Hepatocyte (in vitro differentiated cells): ENCODE measurements at regions not wholly inside any gene's neighbourhood (a gene's known extent, or its start where the extent isn't known, plus 50 kb on each side); places are given as distances from the start of the nearest gene placed in this dataset.

ENCODE experiments used
- DNase-seq: peaks from one replicate; pipeline ENCODE4 v3.0.0-alpha.2; 2016; ENCODE audit warnings: low spot score
- H2AFZ ChIP-seq: fragments of 200-600 bp; sonication (generic); 2 replicates; pipeline ENCODE4 v1.6.0; 2016; ENCODE audit warnings: antibody characterized with exemption, mild to moderate bottlenecking
- H3K27ac ChIP-seq: fragments of 200-600 bp; sonication (generic); 2 replicates; pipeline ENCODE4 v1.5.1; 2016; ENCODE audit warnings: mild to moderate bottlenecking
- H3K27me3 ChIP-seq: fragments of 200-600 bp; sonication (generic); 2 replicates; pipeline ENCODE4 v1.6.1; 2016
- H3K36me3 ChIP-seq: fragments of 200-600 bp; sonication (generic); replicated peaks from 2 replicates; pipeline ENCODE4 v1.5.1; 2016; ENCODE audit warnings: low read depth; ENCODE audit not compliant: insufficient read depth
- H3K4me1 ChIP-seq: fragments of 200-600 bp; sonication (generic); 2 replicates; pipeline ENCODE4 v1.5.1; 2016; ENCODE audit warnings: mild to moderate bottlenecking, moderate library complexity; ENCODE audit not compliant: insufficient read depth
- H3K4me2 ChIP-seq: fragments of 200-600 bp; sonication (generic); 2 replicates; pipeline ENCODE4 v1.6.0; 2016
- H3K4me3 ChIP-seq: fragments of 200-600 bp; sonication (generic); 2 replicates; pipeline ENCODE4 v1.5.1; 2016; ENCODE audit warnings: mild to moderate bottlenecking
- H3K79me2 ChIP-seq: fragments of 200-600 bp; sonication (generic); 2 replicates; pipeline ENCODE4 v1.6.0; 2017; ENCODE audit warnings: mild to moderate bottlenecking
- H3K9me2 ChIP-seq: fragments of 200-600 bp; sonication (generic); replicated peaks from 2 replicates; pipeline ENCODE4 v1.6.0; 2017; ENCODE audit warnings: mild to moderate bottlenecking; ENCODE audit not compliant: insufficient read depth
- H3K9me3 ChIP-seq: fragments of 200-600 bp; sonication (generic); 2 replicates; pipeline ENCODE4 v1.5.1; 2016; ENCODE audit warnings: low read depth, mild to moderate bottlenecking
- H4K20me1 ChIP-seq: fragments of 200-600 bp; sonication (generic); 2 replicates; pipeline ENCODE4 v1.6.0; 2016; ENCODE audit warnings: mild to moderate bottlenecking; ENCODE audit not compliant: insufficient read depth, poor library complexity, severe bottlenecking
- CTCF ChIP-seq: fragments of 200-600 bp; sonication (generic); IDR thresholded peaks from 2 replicates; pipeline ENCODE4 v1.5.1; 2016; ENCODE audit warnings: antibody characterized with exemption, mild to moderate bottlenecking; ENCODE audit not compliant: poor library complexity
- EZH2 ChIP-seq: fragments of 200-600 bp; sonication (generic); IDR thresholded peaks from 2 replicates; pipeline ENCODE4 v1.6.1; 2016; ENCODE audit warnings: antibody characterized with exemption, mild to moderate bottlenecking, borderline replicate concordance
- EZH2phosphoT487 ChIP-seq: fragments of 200-600 bp; sonication (generic); IDR thresholded peaks from one replicate; pipeline ENCODE4 v1.6.1; 2018; ENCODE audit warnings: antibody characterized with exemption, mild to moderate bottlenecking, low read depth, moderate library complexity; ENCODE audit not compliant: unreplicated experiment, severe bottlenecking
- WGBS: methylation state at CpG from one replicate; pipeline ENCODE4 v1.1.6; 2016; ENCODE audit warnings: low lambda C conversion rate; ENCODE audit errors: missing lambda C conversion rate; 5-methylcytosine and 5-hydroxymethylcytosine counted together

- Histone ChIP-seq H3K36me3 (no peaks in the 10 kb centered on the region), H3K4me2 (no peak overlapping the region), H4K20me1 (no peaks in the 10 kb centered on the region), H3K9me2 (peaks cover 2% of the 10 kb centered on the region), H3K27me3 (no peaks in the 10 kb centered on the region), H2AFZ (no peak overlapping the region), H3K4me3 (no peak overlapping the region), H3K4me1 (no peaks in the 10 kb centered on the region), H3K9me3 (no peaks in the 10 kb centered on the region), H3K79me2 (no peaks in the 10 kb centered on the region), H3K27ac (no peak overlapping the region)
- TF ChIP-seq EZH2phosphoT487 (no peak), EZH2 (no peak), CTCF (no peak)
- 64% methylated on average over 2 of the region's 2 CpGs for WGBS
- DNase-seq, result no peak
Measured at GRCh38 chr5:120738568-120738967, 274.5 kb downstream of the PRR16 start.

GRCh38 chr5:120740989-120741388, 276.9 kb downstream of the PRR16 start:
- Histone ChIP-seq H4K20me1 (no peaks in the 10 kb centered on the region), H3K4me1 (no peaks in the 10 kb centered on the region), H3K36me3 (no peaks in the 10 kb centered on the region), H3K9me2 (peaks cover 2% of the 10 kb centered on the region), H3K4me3 (no peak overlapping the region), H3K9me3 (no peaks in the 10 kb centered on the region), H3K27me3 (no peaks in the 10 kb centered on the region), H3K4me2 (no peak overlapping the region), H3K27ac (no peak overlapping the region), H2AFZ (no peak overlapping the region), H3K79me2 (no peaks in the 10 kb centered on the region)
- DNase-seq, result no peak
- TF ChIP-seq EZH2 (no peak), EZH2phosphoT487 (no peak), CTCF (no peak)

- TF ChIP-seq CTCF (no peak), EZH2phosphoT487 (no peak), EZH2 (no peak)
- no peaks in the 10 kb centered on the region for H3K4me1 ChIP-seq
- H3K36me3 ChIP-seq, result no peaks in the 10 kb centered on the region
- H3K9me2 ChIP-seq, result no peaks in the 10 kb centered on the region
- 84% methylated on average over 2 of the region's 2 CpGs for WGBS
- no peak overlapping the region for H3K4me2 ChIP-seq
- H3K9me3 ChIP-seq, result no peaks in the 10 kb centered on the region
- no peak for DNase-seq
- H3K27me3 ChIP-seq, result no peaks in the 10 kb centered on the region
- H2AFZ ChIP-seq, result no peak overlapping the region
- H4K20me1 ChIP-seq, result no peaks in the 10 kb centered on the region
- no peaks in the 10 kb centered on the region for H3K79me2 ChIP-seq
- no peak overlapping the region for H3K27ac ChIP-seq
- no peak overlapping the region for H3K4me3 ChIP-seq
Measured at GRCh38 chr5:120748474-120748873, 284.4 kb downstream of the PRR16 start.

GRCh38 chr5:120749737-120750136, 285.6 kb downstream of the PRR16 start:
- Histone ChIP-seq H4K20me1 (no peaks in the 10 kb centered on the region), H2AFZ (no peak overlapping the region), H3K9me2 (no peaks in the 10 kb centered on the region), H3K4me2 (no peak overlapping the region), H3K4me3 (no peak overlapping the region), H3K79me2 (no peaks in the 10 kb centered on the region), H3K27me3 (no peaks in the 10 kb centered on the region), H3K4me1 (no peaks in the 10 kb centered on the region), H3K36me3 (no peaks in the 10 kb centered on the region), H3K9me3 (no peaks in the 10 kb centered on the region), H3K27ac (no peak overlapping the region)
- 90% methylated on average over 3 of the region's 3 CpGs for WGBS
- TF ChIP-seq EZH2phosphoT487 (no peak), EZH2 (no peak), CTCF (no peak)
- DNase-seq, result no peak
